ENCODE measurements at regions not wholly inside any gene's neighbourhood (a gene's known extent, or its start where the extent isn't known, plus 50 kb on each side); places are given as distances from the start of the nearest gene placed in this dataset.

- Mint-ChIP-seq H3K4me1 (ENCODE audit: unreplicated experiment) (no peaks in the 10 kb centered on the region), H3K36me3 (ENCODE audit: unreplicated experiment) (no peaks in the 10 kb centered on the region), H3K27me3 (ENCODE audit: unreplicated experiment) (peaks cover 68% of the 10 kb centered on the region), H3K4me3 (ENCODE audit: unreplicated experiment) (no peak overlapping the region), H3K27ac (ENCODE audit: unreplicated experiment) (no peak overlapping the region), H3K9me3 (ENCODE audit: unreplicated experiment) (no peaks in the 10 kb centered on the region)
- TF ChIP-seq, protein P1, sequence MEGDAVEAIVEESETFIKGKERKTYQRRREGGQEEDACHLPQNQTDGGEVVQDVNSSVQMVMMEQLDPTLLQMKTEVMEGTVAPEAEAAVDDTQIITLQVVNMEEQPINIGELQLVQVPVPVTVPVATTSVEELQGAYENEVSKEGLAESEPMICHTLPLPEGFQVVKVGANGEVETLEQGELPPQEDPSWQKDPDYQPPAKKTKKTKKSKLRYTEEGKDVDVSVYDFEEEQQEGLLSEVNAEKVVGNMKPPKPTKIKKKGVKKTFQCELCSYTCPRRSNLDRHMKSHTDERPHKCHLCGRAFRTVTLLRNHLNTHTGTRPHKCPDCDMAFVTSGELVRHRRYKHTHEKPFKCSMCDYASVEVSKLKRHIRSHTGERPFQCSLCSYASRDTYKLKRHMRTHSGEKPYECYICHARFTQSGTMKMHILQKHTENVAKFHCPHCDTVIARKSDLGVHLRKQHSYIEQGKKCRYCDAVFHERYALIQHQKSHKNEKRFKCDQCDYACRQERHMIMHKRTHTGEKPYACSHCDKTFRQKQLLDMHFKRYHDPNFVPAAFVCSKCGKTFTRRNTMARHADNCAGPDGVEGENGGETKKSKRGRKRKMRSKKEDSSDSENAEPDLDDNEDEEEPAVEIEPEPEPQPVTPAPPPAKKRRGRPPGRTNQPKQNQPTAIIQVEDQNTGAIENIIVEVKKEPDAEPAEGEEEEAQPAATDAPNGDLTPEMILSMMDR (IDR thresholded peaks at IDR 0.05), result no peak
- DNase-seq (ENCODE audit: extremely low spot score, unreplicated experiment), result no peak
These were observed 123.0 kb upstream of the PROK2 start for GRCh38 chr3:71907996-71908395.

DNA sequence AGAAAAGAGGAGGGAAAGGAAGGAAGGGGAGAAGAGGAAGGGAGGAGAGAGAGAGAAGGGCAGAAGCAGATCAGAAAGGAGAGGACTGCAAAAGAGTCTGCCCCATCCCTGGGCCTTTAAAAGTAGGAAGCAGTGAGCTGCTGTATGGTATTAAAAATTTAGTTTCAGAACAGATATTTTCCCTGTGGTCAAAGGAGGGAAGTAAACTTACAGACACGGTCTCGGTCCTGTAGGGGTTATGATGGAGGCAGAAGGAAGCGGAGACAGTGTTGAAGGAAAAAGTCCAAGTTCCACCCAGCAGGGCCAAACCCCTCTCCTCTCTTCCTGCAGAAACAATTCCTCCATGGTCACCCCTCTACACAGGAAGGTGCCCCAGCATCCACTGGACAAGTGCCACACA is 122.0 kb upstream of the PROK2 start:
- Mint-ChIP-seq H3K27me3 (ENCODE audit: unreplicated experiment) (peaks cover 59% of the 10 kb centered on the region), H3K4me1 (ENCODE audit: unreplicated experiment) (no peaks in the 10 kb centered on the region), H3K36me3 (ENCODE audit: unreplicated experiment) (no peaks in the 10 kb centered on the region), H3K27ac (ENCODE audit: unreplicated experiment) (no peak overlapping the region), H3K4me3 (ENCODE audit: unreplicated experiment) (no peak overlapping the region), H3K9me3 (ENCODE audit: unreplicated experiment) (no peaks in the 10 kb centered on the region)
- TF ChIP-seq, protein P1 (IDR thresholded peaks at IDR 0.05), result no peak
- no peak for DNase-seq (ENCODE audit: extremely low spot score, unreplicated experiment)

DNA sequence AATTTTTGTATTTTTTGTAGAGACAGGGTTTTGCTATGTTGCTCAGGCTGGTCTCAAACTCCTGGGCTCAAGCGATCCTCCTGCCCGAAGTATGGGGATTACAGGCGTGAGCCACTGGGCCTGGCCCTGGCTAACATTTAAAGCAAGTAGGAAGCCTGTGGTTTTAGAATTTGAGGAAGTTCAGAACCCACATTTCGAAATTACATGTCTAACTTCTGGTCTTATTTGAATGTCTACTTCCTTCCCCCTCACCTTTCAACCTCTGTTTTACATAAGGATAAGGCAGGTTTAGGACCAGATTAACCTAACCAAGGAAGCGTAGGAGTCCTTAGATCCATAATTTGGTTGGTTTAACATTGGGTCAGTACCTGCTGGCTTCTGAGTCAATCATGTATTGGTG is 120.5 kb upstream of the PROK2 start:
- Mint-ChIP-seq H3K27ac (ENCODE audit: unreplicated experiment) (no peak overlapping the region), H3K4me3 (ENCODE audit: unreplicated experiment) (no peak overlapping the region), H3K36me3 (ENCODE audit: unreplicated experiment) (no peaks in the 10 kb centered on the region), H3K9me3 (ENCODE audit: unreplicated experiment) (no peaks in the 10 kb centered on the region), H3K27me3 (ENCODE audit: unreplicated experiment) (peaks cover 53% of the 10 kb centered on the region), H3K4me1 (ENCODE audit: unreplicated experiment) (no peaks in the 10 kb centered on the region)
- TF ChIP-seq, protein P1 (IDR thresholded peaks at IDR 0.05), result no peak
- DNase-seq (ENCODE audit: extremely low spot score, unreplicated experiment), result no peak

GRCh38 chr3:71903936-71904335 is 119.0 kb upstream of the PROK2 start:
- H3K4me1 Mint-ChIP-seq (ENCODE audit: unreplicated experiment), result no peaks in the 10 kb centered on the region
- peaks cover 43% of the 10 kb centered on the region for H3K27me3 Mint-ChIP-seq (ENCODE audit: unreplicated experiment)
- TF ChIP-seq, protein P1 (IDR thresholded peaks at IDR 0.05), result no peak
- H3K4me3 Mint-ChIP-seq (ENCODE audit: unreplicated experiment), result no peak overlapping the region
- H3K9me3 Mint-ChIP-seq (ENCODE audit: unreplicated experiment), result no peaks in the 10 kb centered on the region
- H3K27ac Mint-ChIP-seq (ENCODE audit: unreplicated experiment), result no peak overlapping the region
- DNase-seq (ENCODE audit: extremely low spot score, unreplicated experiment), result no peak
- H3K36me3 Mint-ChIP-seq (ENCODE audit: unreplicated experiment), result no peaks in the 10 kb centered on the region

- TF ChIP-seq, protein P1 (IDR thresholded peaks at IDR 0.05), result no peak
- no peak overlapping the region for H3K4me3 Mint-ChIP-seq (ENCODE audit: unreplicated experiment)
- DNase-seq (ENCODE audit: extremely low spot score, unreplicated experiment), result no peak
These were observed 118.2 kb upstream of the PROK2 start for GRCh38 chr3:71903112-71903495.

More at GRCh38 chr3:71903112-71903495, 118.2 kb upstream of the PROK2 start:
- Mint-ChIP-seq H3K4me1 (ENCODE audit: unreplicated experiment) (no peaks in the 10 kb centered on the region), H3K27ac (ENCODE audit: unreplicated experiment) (no peak overlapping the region), H3K27me3 (ENCODE audit: unreplicated experiment) (peaks cover 43% of the 10 kb centered on the region), H3K36me3 (ENCODE audit: unreplicated experiment) (no peaks in the 10 kb centered on the region), H3K9me3 (ENCODE audit: unreplicated experiment) (no peaks in the 10 kb centered on the region)

All from osteocyte (in vitro differentiated cells).